Spleen (tissue), 7 donors: ENCODE measurements at regions not wholly inside any gene's neighbourhood (a gene's known extent, or its start where the extent isn't known, plus 50 kb on each side); places are given as distances from the start of the nearest gene placed in this dataset.

Experiments used
- POLR2A ChIP-seq, 3 donors: fragments of 450-650 bp; IDR thresholded peaks; one replicate each; pipeline ENCODE4 v1.5.1; 2017; ENCODE audit warnings: antibody characterized with exemption in 3 of 3, mild to moderate bottlenecking in 1 of 3
- POLR2AphosphoS5 ChIP-seq, 3 donors: sonication (generic); formaldehyde crosslinking; IDR thresholded peaks; one replicate each; pipeline ENCODE4 v1.5.1; 2017; ENCODE audit warnings: antibody characterized with exemption in 3 of 3
- TF ChIP-seq, protein P1 (sequence below), 11 experiments: fragments of 200-600 bp in 7 of 11; fragments of 450-650 bp in 4 of 11; sonication (generic) in 4 of 11; IDR thresholded peaks in 8 of 11; conservative IDR thresholded peaks in 3 of 11; 1 replicate in 7 of 11; 2 replicates in 4 of 11; pipeline versions ENCODE4 v1.4.0 to v1.8.0; 2016 to 2021; ENCODE audit warnings: antibody characterized with exemption in 11 of 11, inconsistent platforms in 4 of 11, mild to moderate bottlenecking in 1 of 11
- donor health status: DM: no; HTN: no; CAD: no; lungs with moderate emphysema.
- donor health status: DM: no; HTN: no; CAD: no.
- donor health status: DM: no; HTN: no; CAD: no.

DNA sequence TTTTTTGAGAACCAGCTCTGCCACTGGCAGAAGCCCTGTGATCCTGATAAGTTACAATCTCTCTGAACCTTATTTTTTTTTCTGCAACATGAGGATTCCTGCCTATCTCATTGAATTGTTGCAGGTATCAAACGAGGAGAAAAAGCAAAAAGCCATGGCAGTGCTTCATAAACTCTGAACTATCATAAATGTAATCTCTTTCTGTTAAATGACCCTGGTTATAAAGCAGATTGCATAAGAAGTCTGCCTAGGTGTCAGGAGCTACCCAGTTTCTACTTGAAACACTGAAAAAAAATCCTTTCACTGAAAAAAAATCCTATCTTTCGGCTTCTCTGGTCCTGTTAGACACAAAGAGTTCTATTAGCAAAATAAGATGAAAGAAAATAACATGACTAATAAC lies 172.7 kb downstream of the FAM43A start:
- TF ChIP-seq POLR2A (IDR thresholded peaks at IDR 0.05), result no peak
- TF ChIP-seq, protein P1, sequence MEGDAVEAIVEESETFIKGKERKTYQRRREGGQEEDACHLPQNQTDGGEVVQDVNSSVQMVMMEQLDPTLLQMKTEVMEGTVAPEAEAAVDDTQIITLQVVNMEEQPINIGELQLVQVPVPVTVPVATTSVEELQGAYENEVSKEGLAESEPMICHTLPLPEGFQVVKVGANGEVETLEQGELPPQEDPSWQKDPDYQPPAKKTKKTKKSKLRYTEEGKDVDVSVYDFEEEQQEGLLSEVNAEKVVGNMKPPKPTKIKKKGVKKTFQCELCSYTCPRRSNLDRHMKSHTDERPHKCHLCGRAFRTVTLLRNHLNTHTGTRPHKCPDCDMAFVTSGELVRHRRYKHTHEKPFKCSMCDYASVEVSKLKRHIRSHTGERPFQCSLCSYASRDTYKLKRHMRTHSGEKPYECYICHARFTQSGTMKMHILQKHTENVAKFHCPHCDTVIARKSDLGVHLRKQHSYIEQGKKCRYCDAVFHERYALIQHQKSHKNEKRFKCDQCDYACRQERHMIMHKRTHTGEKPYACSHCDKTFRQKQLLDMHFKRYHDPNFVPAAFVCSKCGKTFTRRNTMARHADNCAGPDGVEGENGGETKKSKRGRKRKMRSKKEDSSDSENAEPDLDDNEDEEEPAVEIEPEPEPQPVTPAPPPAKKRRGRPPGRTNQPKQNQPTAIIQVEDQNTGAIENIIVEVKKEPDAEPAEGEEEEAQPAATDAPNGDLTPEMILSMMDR (IDR thresholded peaks at IDR 0.05 in 8 of 11, conservative IDR thresholded peaks at IDR 0.05 in 3 of 11), result no peak
- no peak for TF ChIP-seq POLR2AphosphoS5 (IDR thresholded peaks at IDR 0.05)
